ENCODE measurements at regions not wholly inside any gene's neighbourhood (a gene's known extent, or its start where the extent isn't known, plus 50 kb on each side); places are given as distances from the start of the nearest gene placed in this dataset.

GRCh38 chr4:19239565-19239964 lies 1012.1 kb upstream of the SLIT2 start:
- TF ChIP-seq MYC (IDR thresholded peaks at IDR 0.05; ENCODE audit: insufficient read depth, insufficient read length, insufficient replicate concordance, low read length, severe bottlenecking) (no peak), NR2C2 (IDR thresholded peaks at IDR 0.05; ENCODE audit: borderline replicate concordance, control insufficient read depth, insufficient read length, low read depth) (no peak), CTCF (IDR thresholded peaks at IDR 0.05 in 2 of 3, conservative IDR thresholded peaks at IDR 0.05 in 1 of 3; ENCODE audit: control insufficient read depth in 2 of 3, extremely low read depth in 1 of 3, insufficient read depth in 1 of 3, low read depth in 3 of 3, low read length in 3 of 3) (no peak), POLR2AphosphoS5 (IDR thresholded peaks at IDR 0.05; ENCODE audit: low read length) (no peak)

All from GM12878 (cell line).